Stomach (tissue), 8 donors: ENCODE measurements at regions not wholly inside any gene's neighbourhood (a gene's known extent, or its start where the extent isn't known, plus 50 kb on each side); places are given as distances from the start of the nearest gene placed in this dataset.

Experiments used
- DNase-seq, 2 donors: peaks; one replicate each; pipeline versions ENCODE4 v3.0.0 to v3.0.0-alpha.2; 2013 to 2019
- H3K27ac ChIP-seq, 5 donors: fragments of 200-600 bp in 4 of 5; sonication (generic) in 4 of 5; one replicate each; pipeline ENCODE4 v1.5.1; 2013 to 2019; ENCODE audit warnings: mild to moderate bottlenecking in 1 of 5, moderate library complexity in 1 of 5
- H3K27me3 ChIP-seq, 3 donors: fragments of 200-600 bp; sonication (generic); one replicate each; pipeline ENCODE4 v1.5.1; 2017 to 2019; ENCODE audit warnings: mixed run types in 1 of 3
- H3K36me3 ChIP-seq, 4 donors: fragments of 200-600 bp; sonication (generic); 1 replicate in 3 of 4; 2 replicates in 1 of 4; pipeline ENCODE4 v1.5.1; 2016 to 2019
- H3K4me1 ChIP-seq, 4 donors: fragments of 200-600 bp; sonication (generic); one replicate each; pipeline ENCODE4 v1.5.1; 2016 to 2019
- H3K4me3 ChIP-seq, 4 donors: fragments of 200-600 bp; sonication (generic) in 3 of 4; one replicate each; pipeline ENCODE4 v1.5.1; 2016 to 2019; ENCODE audit warnings: mild to moderate bottlenecking in 1 of 4
- H3K9me3 ChIP-seq, 4 donors: fragments of 200-600 bp; sonication (generic); one replicate each; pipeline ENCODE4 v1.5.1; 2016 to 2019
- EP300 ChIP-seq: sonication (generic); formaldehyde crosslinking; IDR thresholded peaks from one replicate; pipeline ENCODE4 v1.6.1; 2017; ENCODE audit warnings: antibody characterized with exemption
- POLR2A ChIP-seq, 4 donors: fragments of 450-650 bp; IDR thresholded peaks; one replicate each; pipeline ENCODE4 v1.6.1; 2016; ENCODE audit warnings: antibody characterized with exemption in 4 of 4, control low read depth in 2 of 4, mild to moderate bottlenecking in 1 of 4, moderate library complexity in 1 of 4
- POLR2AphosphoS5 ChIP-seq, 3 donors: sonication (generic); formaldehyde crosslinking; IDR thresholded peaks; one replicate each; pipeline ENCODE4 v1.6.1; 2016; ENCODE audit warnings: antibody characterized with exemption in 3 of 3
- WGBS, 5 donors: extraction: QIAGEN DNeasy Blood & Tissue Kit in 3 of 5; methylation state at CpG; one replicate each; pipeline versions ENCODE4 v1.1.5 to v1.1.7; 2013 to 2018; 5-methylcytosine and 5-hydroxymethylcytosine counted together
- intact Hi-C: fragments of 100-400 bp; cut with DNase I; formaldehyde crosslinking; loops from one replicate; pipeline ENCODE4 v1.15.1; 2023; ENCODE audit warnings: low total_unique reads
- TF ChIP-seq, protein P1 (sequence below), 7 experiments: fragments of 450-650 bp in 4 of 7; fragments of 200-600 bp in 3 of 7; sonication (generic) in 3 of 7; IDR thresholded peaks; one replicate each; pipeline ENCODE4 v1.5.1; 2016 to 2019; ENCODE audit warnings: antibody characterized with exemption in 7 of 7, control low read depth in 2 of 7, mild to moderate bottlenecking in 1 of 7
- donor health status: healthy with polysubstance abuse.
- donor health status: Bipolar disorder and iron deficiency.
- donor health status: healthy.

DNA sequence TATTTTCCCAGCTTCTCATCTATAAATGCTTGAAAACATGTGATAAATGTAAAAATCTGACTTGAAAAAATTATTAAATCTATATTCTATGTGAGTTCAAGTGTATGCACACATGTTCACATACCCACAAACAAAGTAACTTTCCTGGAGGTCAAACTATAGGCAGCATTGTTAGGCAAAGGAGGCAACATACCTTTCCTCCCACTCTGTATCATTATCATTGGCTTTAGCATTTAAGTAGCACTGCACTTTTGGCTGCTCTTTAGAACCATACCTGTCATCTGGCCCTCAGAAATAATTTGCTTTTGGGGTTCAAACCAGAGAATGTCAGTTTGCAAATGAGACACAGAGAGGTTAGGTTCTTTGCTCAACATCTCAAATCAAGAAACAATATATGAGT, 102.4 kb upstream of the CCDC196 start:
- no peaks in the 10 kb centered on the region for H3K9me3 ChIP-seq
- H3K36me3 ChIP-seq: no peaks in the 10 kb centered on the region
- H3K27me3 ChIP-seq: no peaks in the 10 kb centered on the region
- H3K27ac ChIP-seq: no peak overlapping the region
- H3K4me3 ChIP-seq: no peak overlapping the region
- intact Hi-C loops: no loop called here
- H3K4me1 ChIP-seq: peaks cover 3 to 16% (median 7%) of the 10 kb centered on the region in 4 donors
- no peak for TF ChIP-seq POLR2A (IDR thresholded peaks at IDR 0.05)
- TF ChIP-seq, protein P1, sequence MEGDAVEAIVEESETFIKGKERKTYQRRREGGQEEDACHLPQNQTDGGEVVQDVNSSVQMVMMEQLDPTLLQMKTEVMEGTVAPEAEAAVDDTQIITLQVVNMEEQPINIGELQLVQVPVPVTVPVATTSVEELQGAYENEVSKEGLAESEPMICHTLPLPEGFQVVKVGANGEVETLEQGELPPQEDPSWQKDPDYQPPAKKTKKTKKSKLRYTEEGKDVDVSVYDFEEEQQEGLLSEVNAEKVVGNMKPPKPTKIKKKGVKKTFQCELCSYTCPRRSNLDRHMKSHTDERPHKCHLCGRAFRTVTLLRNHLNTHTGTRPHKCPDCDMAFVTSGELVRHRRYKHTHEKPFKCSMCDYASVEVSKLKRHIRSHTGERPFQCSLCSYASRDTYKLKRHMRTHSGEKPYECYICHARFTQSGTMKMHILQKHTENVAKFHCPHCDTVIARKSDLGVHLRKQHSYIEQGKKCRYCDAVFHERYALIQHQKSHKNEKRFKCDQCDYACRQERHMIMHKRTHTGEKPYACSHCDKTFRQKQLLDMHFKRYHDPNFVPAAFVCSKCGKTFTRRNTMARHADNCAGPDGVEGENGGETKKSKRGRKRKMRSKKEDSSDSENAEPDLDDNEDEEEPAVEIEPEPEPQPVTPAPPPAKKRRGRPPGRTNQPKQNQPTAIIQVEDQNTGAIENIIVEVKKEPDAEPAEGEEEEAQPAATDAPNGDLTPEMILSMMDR (IDR thresholded peaks at IDR 0.05): no peak
- TF ChIP-seq POLR2AphosphoS5 (IDR thresholded peaks at IDR 0.05): no peak
- no peak for TF ChIP-seq EP300
- no peak for DNase-seq

DNA sequence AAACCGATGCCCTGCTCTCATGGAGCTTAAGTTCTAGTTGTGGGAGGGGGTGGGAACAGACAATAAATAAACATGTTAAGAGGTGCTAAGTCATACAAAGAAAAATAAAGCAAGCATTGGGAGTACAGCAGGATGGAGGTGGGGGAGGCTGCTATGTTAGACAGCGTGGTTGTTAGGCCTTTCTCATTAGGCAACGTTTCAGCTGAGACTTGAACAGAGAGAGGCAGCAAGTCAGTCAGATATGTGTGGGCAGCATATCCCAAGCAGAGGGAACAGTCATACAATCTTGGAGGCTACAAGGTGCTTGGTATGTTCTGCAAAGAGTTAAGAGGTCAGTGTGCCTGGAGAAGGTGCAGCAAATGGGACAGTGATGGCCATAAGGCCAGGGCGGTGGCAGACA, 97.7 kb upstream of the CCDC196 start:
- intact Hi-C loops: no loop called here
- Histone ChIP-seq H3K27ac (no peak overlapping the region), H3K36me3 (no peaks in the 10 kb centered on the region), H3K4me3 (no peak overlapping the region), H3K4me1 (no peaks in the 10 kb centered on the region), H3K27me3 (no peaks in the 10 kb centered on the region), H3K9me3 (no peaks in the 10 kb centered on the region)
- TF ChIP-seq EP300 (no peak), POLR2AphosphoS5 (IDR thresholded peaks at IDR 0.05) (no peak), POLR2A (IDR thresholded peaks at IDR 0.05) (no peak)
- TF ChIP-seq, protein P1 (IDR thresholded peaks at IDR 0.05): no peak
- no peak for DNase-seq
- 88 to 93% (median 91%) methylated on average over 4 of the region's 4 CpGs for WGBS, 5 donors

DNA sequence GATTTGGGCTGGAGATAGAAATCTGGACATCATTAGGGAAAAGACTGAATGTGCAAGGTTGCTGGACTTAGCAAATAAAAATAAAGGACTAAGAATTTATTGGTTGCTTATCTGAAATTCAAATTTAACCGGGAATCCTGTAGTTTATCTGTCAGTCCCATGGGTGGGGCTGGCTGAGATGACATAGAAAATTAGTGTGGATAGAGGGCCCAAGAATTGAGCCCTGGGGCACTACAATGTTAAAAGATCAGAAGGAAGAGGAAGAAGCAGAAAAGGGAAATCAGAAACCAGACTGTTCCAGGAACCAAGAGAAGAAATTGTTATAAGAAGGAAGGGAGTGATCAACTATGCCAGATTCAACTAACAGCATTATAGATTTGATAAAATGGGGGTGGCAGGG, 96.7 kb upstream of the CCDC196 start:
- no peak for DNase-seq
- intact Hi-C loops: no loop called here
- Histone ChIP-seq H3K36me3 (no peaks in the 10 kb centered on the region), H3K4me3 (no peak overlapping the region), H3K27me3 (no peaks in the 10 kb centered on the region), H3K4me1 (no peaks in the 10 kb centered on the region), H3K27ac (no peak overlapping the region), H3K9me3 (no peaks in the 10 kb centered on the region)
- WGBS, 5 donors: 65 to 91% (median 75%) methylated on average over 1 of the region's 1 CpG
- TF ChIP-seq POLR2AphosphoS5 (IDR thresholded peaks at IDR 0.05) (no peak), POLR2A (IDR thresholded peaks at IDR 0.05) (no peak), EP300 (no peak)
- TF ChIP-seq, protein P1 (IDR thresholded peaks at IDR 0.05): no peak

DNA sequence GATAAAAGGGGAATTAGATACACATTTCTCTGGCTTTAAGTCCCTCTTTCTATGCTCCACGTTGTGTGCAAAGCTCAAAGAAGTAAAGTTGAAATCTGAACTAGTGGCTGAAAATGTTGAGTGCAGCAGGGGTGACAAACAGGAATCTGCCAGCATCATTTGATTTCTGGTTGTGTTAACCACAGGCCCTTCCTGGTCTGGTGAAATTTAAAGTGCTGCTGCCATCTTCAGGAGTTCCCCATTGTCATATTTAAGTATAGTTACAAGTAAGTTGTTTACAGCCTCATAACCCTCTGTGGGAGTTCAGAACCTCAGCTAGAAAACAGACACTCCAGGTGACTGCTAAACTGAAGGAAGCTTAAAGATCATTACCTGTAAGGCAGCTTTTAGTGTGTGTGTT, 90.9 kb upstream of the CCDC196 start:
- Histone ChIP-seq H3K9me3 (no peaks in the 10 kb centered on the region), H3K4me1 (no peaks in the 10 kb centered on the region), H3K27ac (no peak overlapping the region), H3K36me3 (no peaks in the 10 kb centered on the region), H3K4me3 (no peak overlapping the region), H3K27me3 (no peaks in the 10 kb centered on the region)
- WGBS, 5 donors: 22 to 28% (median 27%) methylated on average over 1 of the region's 1 CpG
- TF ChIP-seq EP300 (no peak), POLR2A (IDR thresholded peaks at IDR 0.05) (no peak), POLR2AphosphoS5 (IDR thresholded peaks at IDR 0.05) (no peak)
- TF ChIP-seq, protein P1 (IDR thresholded peaks at IDR 0.05): no peak
- peak in 1 of 2 donors; percentile 38 for DNase-seq
- intact Hi-C loops: no loop called here

DNA sequence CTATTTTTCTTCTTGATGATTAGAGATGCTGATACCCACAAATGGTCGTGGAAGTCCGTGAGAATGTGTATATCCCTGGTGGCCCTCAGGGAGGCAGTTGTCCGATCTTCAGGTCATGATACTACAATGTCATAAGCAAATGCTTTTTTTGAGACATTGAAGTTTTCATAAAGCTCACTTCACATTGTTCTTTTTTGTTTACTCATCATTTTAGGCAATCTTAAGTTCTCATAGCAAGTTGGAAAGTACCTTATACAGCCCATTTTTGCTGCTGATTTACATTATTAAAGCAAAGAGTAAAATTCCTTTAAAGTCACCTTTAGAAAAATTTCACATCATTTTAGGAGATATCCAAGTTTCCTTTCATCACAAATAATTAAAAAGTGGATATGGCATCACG, 90.0 kb upstream of the CCDC196 start:
- no peak overlapping the region for H3K4me3 ChIP-seq
- no peaks in the 10 kb centered on the region for H3K9me3 ChIP-seq
- no peaks in the 10 kb centered on the region for H3K27me3 ChIP-seq
- intact Hi-C loops: no loop called here
- 79 to 98% (median 84%) methylated on average over 4 of the region's 4 CpGs for WGBS, 5 donors
- DNase-seq: no peak
- H3K27ac ChIP-seq: no peak overlapping the region
- no peak for TF ChIP-seq EP300
- TF ChIP-seq, protein P1 (IDR thresholded peaks at IDR 0.05): no peak
- no peak for TF ChIP-seq POLR2A (IDR thresholded peaks at IDR 0.05)
- no peak for TF ChIP-seq POLR2AphosphoS5 (IDR thresholded peaks at IDR 0.05)
- no peaks in the 10 kb centered on the region for H3K36me3 ChIP-seq
- H3K4me1 ChIP-seq: no peaks in the 10 kb centered on the region
